ENCODE measurements at regions not wholly inside any gene's neighbourhood (a gene's known extent, or its start where the extent isn't known, plus 50 kb on each side); places are given as distances from the start of the nearest gene placed in this dataset.

GRCh38 chr4:171717231-171717741 is 95.9 kb upstream of the GALNTL6 start:
- H3K79me2 ChIP-seq (ENCODE audit: low read length) = no peaks in the 10 kb centered on the region
- no peaks in the 10 kb centered on the region for H3K4me1 ChIP-seq (ENCODE audit: low read length)
- no peak for DNase-seq
- H3K9ac ChIP-seq (ENCODE audit: low read length) = no peak overlapping the region
- no peak overlapping the region for H3K4me2 ChIP-seq (ENCODE audit: low read depth, low read length)
- H3K27me3 ChIP-seq (replicated peaks; ENCODE audit: insufficient read depth, low read length) = no peaks in the 10 kb centered on the region
- H3F3A ChIP-seq (ENCODE audit: insufficient read depth, low read length) = no peaks in the 10 kb centered on the region
- no peaks in the 10 kb centered on the region for H3K36me3 ChIP-seq (replicated peaks; ENCODE audit: insufficient read depth, low read length)
- H3K27ac ChIP-seq (ENCODE audit: low read length) = no peak overlapping the region
- H4K20me1 ChIP-seq (ENCODE audit: insufficient read depth, low read length) = no peaks in the 10 kb centered on the region
- no peak overlapping the region for H2AFZ ChIP-seq (ENCODE audit: low read length)
- H3K9me3 ChIP-seq (replicated peaks; ENCODE audit: insufficient read depth, low read length) = no peaks in the 10 kb centered on the region
- H3K9me2 ChIP-seq (replicated peaks; ENCODE audit: insufficient read depth, low read length) = no peaks in the 10 kb centered on the region
- H3K4me3 ChIP-seq (ENCODE audit: low read length) = no peak overlapping the region
- no peak for TF ChIP-seq EZH2 (optimal IDR thresholded peaks at IDR 0.05; ENCODE audit: low read depth, low read length)
- no peak for TF ChIP-seq EZH2phosphoT487 (IDR thresholded peaks at IDR 0.05; ENCODE audit: low read length)
- TF ChIP-seq CTCF (IDR thresholded peaks at IDR 0.05; ENCODE audit: low read length) = no peak

GRCh38 chr4:171715973-171716372 is 97.2 kb upstream of the GALNTL6 start:
- no peak for TF ChIP-seq CTCF (IDR thresholded peaks at IDR 0.05; ENCODE audit: low read length)
- TF ChIP-seq EZH2phosphoT487 (IDR thresholded peaks at IDR 0.05; ENCODE audit: low read length) = no peak
- no peak for TF ChIP-seq EZH2 (optimal IDR thresholded peaks at IDR 0.05; ENCODE audit: low read depth, low read length)
- H4K20me1 ChIP-seq (ENCODE audit: insufficient read depth, low read length) = no peaks in the 10 kb centered on the region
- DNase-seq = no peak
- H2AFZ ChIP-seq (ENCODE audit: low read length) = no peak overlapping the region
- H3K4me2 ChIP-seq (ENCODE audit: low read depth, low read length) = no peak overlapping the region
- no peak overlapping the region for H3K4me3 ChIP-seq (ENCODE audit: low read length)
- no peaks in the 10 kb centered on the region for H3K27me3 ChIP-seq (replicated peaks; ENCODE audit: insufficient read depth, low read length)
- no peaks in the 10 kb centered on the region for H3K36me3 ChIP-seq (replicated peaks; ENCODE audit: insufficient read depth, low read length)
- no peaks in the 10 kb centered on the region for H3K79me2 ChIP-seq (ENCODE audit: low read length)
- no peak overlapping the region for H3K27ac ChIP-seq (ENCODE audit: low read length)
- no peaks in the 10 kb centered on the region for H3F3A ChIP-seq (ENCODE audit: insufficient read depth, low read length)
- H3K9ac ChIP-seq (ENCODE audit: low read length) = no peak overlapping the region
- no peaks in the 10 kb centered on the region for H3K9me2 ChIP-seq (replicated peaks; ENCODE audit: insufficient read depth, low read length)
- H3K9me3 ChIP-seq (replicated peaks; ENCODE audit: insufficient read depth, low read length) = no peaks in the 10 kb centered on the region
- no peaks in the 10 kb centered on the region for H3K4me1 ChIP-seq (ENCODE audit: low read length)

- H3K4me2 ChIP-seq (ENCODE audit: low read depth, low read length) = no peak overlapping the region
- H3K9me3 ChIP-seq (replicated peaks; ENCODE audit: insufficient read depth, low read length) = no peaks in the 10 kb centered on the region
- TF ChIP-seq EZH2 (optimal IDR thresholded peaks at IDR 0.05; ENCODE audit: low read depth, low read length) = no peak
- no peak overlapping the region for H2AFZ ChIP-seq (ENCODE audit: low read length)
- no peak for DNase-seq
- no peak overlapping the region for H3K27ac ChIP-seq (ENCODE audit: low read length)
- H3K4me3 ChIP-seq (ENCODE audit: low read length) = no peak overlapping the region
- no peaks in the 10 kb centered on the region for H3K36me3 ChIP-seq (replicated peaks; ENCODE audit: insufficient read depth, low read length)
- no peak overlapping the region for H3K9ac ChIP-seq (ENCODE audit: low read length)
- H3K79me2 ChIP-seq (ENCODE audit: low read length) = no peaks in the 10 kb centered on the region
- H3K27me3 ChIP-seq (replicated peaks; ENCODE audit: insufficient read depth, low read length) = no peaks in the 10 kb centered on the region
- no peaks in the 10 kb centered on the region for H3K4me1 ChIP-seq (ENCODE audit: low read length)
- H3K9me2 ChIP-seq (replicated peaks; ENCODE audit: insufficient read depth, low read length) = no peaks in the 10 kb centered on the region
- no peaks in the 10 kb centered on the region for H3F3A ChIP-seq (ENCODE audit: insufficient read depth, low read length)
- H4K20me1 ChIP-seq (ENCODE audit: insufficient read depth, low read length) = no peaks in the 10 kb centered on the region
Observed at GRCh38 chr4:171714791-171715454, 98.3 kb upstream of the GALNTL6 start.

- Histone ChIP-seq H3K27ac (ENCODE audit: low read length) (no peak overlapping the region), H3K36me3 (replicated peaks; ENCODE audit: insufficient read depth, low read length) (no peaks in the 10 kb centered on the region), H3K27me3 (replicated peaks; ENCODE audit: insufficient read depth, low read length) (no peaks in the 10 kb centered on the region), H3K4me1 (ENCODE audit: low read length) (no peaks in the 10 kb centered on the region), H3F3A (ENCODE audit: insufficient read depth, low read length) (no peaks in the 10 kb centered on the region), H3K79me2 (ENCODE audit: low read length) (no peaks in the 10 kb centered on the region), H3K4me3 (ENCODE audit: low read length) (no peak overlapping the region), H2AFZ (ENCODE audit: low read length) (no peak overlapping the region), H3K4me2 (ENCODE audit: low read depth, low read length) (no peak overlapping the region), H3K9me3 (replicated peaks; ENCODE audit: insufficient read depth, low read length) (no peaks in the 10 kb centered on the region), H3K9me2 (replicated peaks; ENCODE audit: insufficient read depth, low read length) (no peaks in the 10 kb centered on the region), H3K9ac (ENCODE audit: low read length) (no peak overlapping the region), H4K20me1 (ENCODE audit: insufficient read depth, low read length) (no peaks in the 10 kb centered on the region)
- no peak for DNase-seq
- TF ChIP-seq EZH2phosphoT487 (IDR thresholded peaks at IDR 0.05; ENCODE audit: low read length) (no peak), CTCF (IDR thresholded peaks at IDR 0.05; ENCODE audit: low read length) (no peak), EZH2 (optimal IDR thresholded peaks at IDR 0.05; ENCODE audit: low read depth, low read length) (no peak)
Observed at GRCh38 chr4:171710743-171711142, 102.5 kb upstream of the GALNTL6 start.
